Testis (tissue), 2 donors: ENCODE measurements at regions not wholly inside any gene's neighbourhood (a gene's known extent, or its start where the extent isn't known, plus 50 kb on each side); places are given as distances from the start of the nearest gene placed in this dataset.

Source experiments
- DNase-seq: peaks from one replicate; pipeline ENCODE4 v3.0.0-alpha.2; 2019
- H3K27ac ChIP-seq, 2 donors: fragments of 200-600 bp; sonication (generic); one replicate each; pipeline ENCODE4 v1.5.1; 2019
- H3K27me3 ChIP-seq: fragments of 200-600 bp; sonication (generic); one replicate; pipeline ENCODE4 v1.5.1; 2019
- H3K36me3 ChIP-seq: fragments of 200-600 bp; sonication (generic); one replicate; pipeline ENCODE4 v1.5.1; 2017; ENCODE audit warnings: low read depth; ENCODE audit errors: missing control alignments
- H3K4me1 ChIP-seq: fragments of 200-600 bp; sonication (generic); one replicate; pipeline ENCODE4 v1.5.1; 2019
- H3K4me3 ChIP-seq, 2 donors: fragments of 200-600 bp; sonication (generic); one replicate each; pipeline ENCODE4 v1.5.1; 2017 to 2019
- H3K9me3 ChIP-seq: fragments of 200-600 bp; sonication (generic); one replicate; pipeline ENCODE4 v1.5.1; 2017
- POLR2A ChIP-seq: fragments of 450-650 bp; IDR thresholded peaks from one replicate; pipeline ENCODE4 v1.6.1; 2017; ENCODE audit warnings: antibody characterized with exemption, mild to moderate bottlenecking, moderate library complexity
- WGBS, 2 donors: methylation state at CpG; one replicate each; pipeline ENCODE4 v1.1.5; 2018; 5-methylcytosine and 5-hydroxymethylcytosine counted together
- intact Hi-C: fragments of 100-400 bp; cut with DNase I; formaldehyde crosslinking; loops from one replicate; pipeline ENCODE4 v1.15.1; 2023; ENCODE audit warnings: low total_unique reads
- TF ChIP-seq, protein P1 (sequence below), 3 experiments: fragments of 450-650 bp in 2 of 3; fragments of 200-600 bp in 1 of 3; sonication (generic) in 1 of 3; IDR thresholded peaks; one replicate each; pipeline ENCODE4 v1.5.1; 2016 to 2019; ENCODE audit warnings: antibody characterized with exemption in 3 of 3, mild to moderate bottlenecking in 2 of 3, moderate library complexity in 1 of 3

- no peaks in the 10 kb centered on the region for H3K27me3 ChIP-seq
- DNase-seq = no peak
- no peaks in the 10 kb centered on the region for H3K9me3 ChIP-seq
- no peak overlapping the region for H3K4me3 ChIP-seq
- no peaks in the 10 kb centered on the region for H3K36me3 ChIP-seq
- TF ChIP-seq, protein P1, sequence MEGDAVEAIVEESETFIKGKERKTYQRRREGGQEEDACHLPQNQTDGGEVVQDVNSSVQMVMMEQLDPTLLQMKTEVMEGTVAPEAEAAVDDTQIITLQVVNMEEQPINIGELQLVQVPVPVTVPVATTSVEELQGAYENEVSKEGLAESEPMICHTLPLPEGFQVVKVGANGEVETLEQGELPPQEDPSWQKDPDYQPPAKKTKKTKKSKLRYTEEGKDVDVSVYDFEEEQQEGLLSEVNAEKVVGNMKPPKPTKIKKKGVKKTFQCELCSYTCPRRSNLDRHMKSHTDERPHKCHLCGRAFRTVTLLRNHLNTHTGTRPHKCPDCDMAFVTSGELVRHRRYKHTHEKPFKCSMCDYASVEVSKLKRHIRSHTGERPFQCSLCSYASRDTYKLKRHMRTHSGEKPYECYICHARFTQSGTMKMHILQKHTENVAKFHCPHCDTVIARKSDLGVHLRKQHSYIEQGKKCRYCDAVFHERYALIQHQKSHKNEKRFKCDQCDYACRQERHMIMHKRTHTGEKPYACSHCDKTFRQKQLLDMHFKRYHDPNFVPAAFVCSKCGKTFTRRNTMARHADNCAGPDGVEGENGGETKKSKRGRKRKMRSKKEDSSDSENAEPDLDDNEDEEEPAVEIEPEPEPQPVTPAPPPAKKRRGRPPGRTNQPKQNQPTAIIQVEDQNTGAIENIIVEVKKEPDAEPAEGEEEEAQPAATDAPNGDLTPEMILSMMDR (IDR thresholded peaks at IDR 0.05) = peak in 1 of 3 experiments; percentile 17
- no peak for TF ChIP-seq POLR2A
- H3K4me1 ChIP-seq = no peaks in the 10 kb centered on the region
- intact Hi-C loops = no loop called here
- H3K27ac ChIP-seq = no peak overlapping the region
- WGBS, 2 donors = 82 to 87% methylated on average over 2 of the region's 2 CpGs
These were observed 172.5 kb downstream of the SMAD2 start for GRCh38 chr18:47758000-47758399.

DNA sequence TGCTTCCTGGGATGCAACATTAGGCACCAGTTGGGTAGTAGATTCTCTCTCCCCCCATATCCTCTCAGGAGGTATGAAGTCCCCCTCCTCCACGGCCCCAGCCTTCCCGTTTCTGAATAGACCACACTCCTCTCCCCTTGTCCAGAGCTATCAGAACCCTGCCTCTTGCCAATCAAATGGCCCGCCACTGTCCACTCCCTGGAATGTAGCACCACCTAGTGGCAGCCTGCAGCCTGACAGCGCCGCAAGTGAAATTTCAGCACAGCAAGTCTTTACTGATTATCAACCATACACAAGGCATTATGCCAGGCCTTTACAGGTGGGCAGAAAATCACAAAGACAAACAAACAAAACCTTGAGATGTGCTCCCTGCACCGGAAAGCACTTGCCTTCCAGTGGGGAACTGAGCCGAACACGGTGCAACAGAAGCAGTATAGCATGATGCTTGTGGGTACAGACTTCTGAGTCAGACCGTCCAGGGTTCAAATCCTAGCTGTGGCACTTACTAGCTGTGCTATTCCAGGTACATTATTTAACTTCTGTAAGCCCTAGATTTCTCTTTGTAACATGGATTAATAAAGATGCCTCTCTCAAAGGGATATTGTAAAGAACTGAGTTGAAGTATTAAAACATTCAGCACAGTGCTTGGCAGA lies 174.0 kb downstream of the SMAD2 start:
- TF ChIP-seq, protein P1 (IDR thresholded peaks at IDR 0.05) = peak; percentile 55 to 90 (median 78)
- no peak for TF ChIP-seq POLR2A
- intact Hi-C loops = no loop called here

DNA sequence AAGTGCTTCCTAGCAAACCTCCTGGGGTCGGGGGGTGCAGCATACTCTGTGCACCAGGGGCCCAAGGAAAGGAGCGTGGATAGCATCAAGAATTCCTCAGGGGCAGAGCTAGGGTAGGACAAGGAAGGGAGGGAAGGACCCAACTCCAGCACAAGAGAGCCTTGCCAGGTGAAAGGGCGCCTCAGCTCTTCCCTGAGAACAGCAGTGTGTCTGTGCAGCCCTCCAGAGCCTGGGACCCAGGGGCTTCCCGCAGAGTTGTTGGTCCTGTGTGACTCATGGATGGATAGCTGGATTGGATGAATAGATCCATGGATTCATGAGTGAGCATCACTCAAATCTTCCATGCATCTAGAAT lies 175.4 kb downstream of the SMAD2 start:
- Histone ChIP-seq H3K36me3 (no peaks in the 10 kb centered on the region), H3K9me3 (no peaks in the 10 kb centered on the region), H3K27ac (no peak overlapping the region), H3K4me3 (no peak overlapping the region), H3K4me1 (no peaks in the 10 kb centered on the region), H3K27me3 (no peaks in the 10 kb centered on the region)
- 66 to 70% methylated on average over 4 of the region's 4 CpGs for WGBS, 2 donors
- TF ChIP-seq, protein P1 (IDR thresholded peaks at IDR 0.05) = no peak
- TF ChIP-seq POLR2A = no peak
- intact Hi-C loops = no loop called here
- DNase-seq = no peak

More for the DNA sequence above, 174.0 kb downstream of the SMAD2 start:
- H3K27me3 ChIP-seq = no peaks in the 10 kb centered on the region
- peak; percentile 81 for DNase-seq
- no peaks in the 10 kb centered on the region for H3K9me3 ChIP-seq
- no peaks in the 10 kb centered on the region for H3K36me3 ChIP-seq
- H3K27ac ChIP-seq = no peak overlapping the region
- 30% methylated on average over 9 of the region's 9 CpGs for WGBS, 2 donors
- H3K4me3 ChIP-seq = no peak overlapping the region
- no peaks in the 10 kb centered on the region for H3K4me1 ChIP-seq

- Histone ChIP-seq H3K4me3 (peak overlapping the region; percentile 51 to 60), H3K36me3 (no peaks in the 10 kb centered on the region), H3K4me1 (no peaks in the 10 kb centered on the region), H3K9me3 (no peaks in the 10 kb centered on the region), H3K27me3 (no peaks in the 10 kb centered on the region), H3K27ac (no peak overlapping the region)
- 31 to 43% methylated on average over 20 to 29 of the region's 29 CpGs for WGBS, 2 donors
- TF ChIP-seq POLR2A = no peak
- TF ChIP-seq, protein P1 (IDR thresholded peaks at IDR 0.05) = peak; percentile 65 to 79 (median 73)
- DNase-seq = peak; percentile 81
- intact Hi-C loops = no loop called here
These were observed 176.0 kb downstream of the SMAD2 start for GRCh38 chr18:47754311-47755101.
